ENCODE measurements at regions not wholly inside any gene's neighbourhood (a gene's known extent, or its start where the extent isn't known, plus 50 kb on each side); places are given as distances from the start of the nearest gene placed in this dataset.

DNA sequence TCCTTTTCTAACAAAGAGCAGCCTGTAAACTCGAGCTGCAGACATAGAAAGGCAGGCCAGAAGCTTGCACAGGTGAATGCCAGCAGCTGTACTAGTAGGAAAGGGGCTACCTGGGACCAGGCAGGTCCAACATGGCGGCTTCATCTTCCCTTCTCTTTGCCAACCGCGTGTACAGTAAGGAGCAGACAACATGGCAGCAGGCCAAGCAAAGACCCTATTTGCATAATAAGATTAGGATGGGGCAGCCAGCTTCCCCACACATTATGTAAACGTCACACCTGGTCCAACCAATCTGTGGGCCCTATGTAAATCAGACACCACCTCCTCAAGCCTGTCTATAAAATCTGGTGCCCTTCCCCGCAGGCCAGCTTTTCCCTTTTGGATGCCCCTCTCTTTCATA, 1186.5 kb upstream of the AUTS2 start:
- H3K27me3 ChIP-seq (replicated peaks; ENCODE audit: control insufficient read depth, insufficient read depth, low read length): no peaks in the 10 kb centered on the region
- no peaks in the 10 kb centered on the region for H3K36me3 ChIP-seq (ENCODE audit: control insufficient read depth, insufficient read depth, low read length)
- TF ChIP-seq CTCF (IDR thresholded peaks at IDR 0.05; ENCODE audit: insufficient read depth, low read length, poor library complexity, severe bottlenecking): no peak
- no peak overlapping the region for H3K4me3 ChIP-seq (replicated peaks; ENCODE audit: low read depth, low read length)
- no peak for DNase-seq (ENCODE audit: extremely low read depth, insufficient read length)

GRCh38 chr7:68414631-68415425, 1183.4 kb upstream of the AUTS2 start:
- no peak overlapping the region for H3K4me3 ChIP-seq (replicated peaks; ENCODE audit: low read depth, low read length)
- TF ChIP-seq CTCF (IDR thresholded peaks at IDR 0.05; ENCODE audit: insufficient read depth, low read length, poor library complexity, severe bottlenecking): no peak
- H3K27me3 ChIP-seq (replicated peaks; ENCODE audit: control insufficient read depth, insufficient read depth, low read length): no peaks in the 10 kb centered on the region
- DNase-seq (ENCODE audit: extremely low read depth, insufficient read length): no peak
- no peaks in the 10 kb centered on the region for H3K36me3 ChIP-seq (ENCODE audit: control insufficient read depth, insufficient read depth, low read length)

GRCh38 chr7:68417002-68417401, 1181.3 kb upstream of the AUTS2 start:
- Histone ChIP-seq H3K27me3 (replicated peaks; ENCODE audit: control insufficient read depth, insufficient read depth, low read length) (no peaks in the 10 kb centered on the region), H3K36me3 (ENCODE audit: control insufficient read depth, insufficient read depth, low read length) (no peaks in the 10 kb centered on the region), H3K4me3 (replicated peaks; ENCODE audit: low read depth, low read length) (no peak overlapping the region)
- TF ChIP-seq CTCF (IDR thresholded peaks at IDR 0.05; ENCODE audit: insufficient read depth, low read length, poor library complexity, severe bottlenecking): no peak
- no peak for DNase-seq (ENCODE audit: extremely low read depth, insufficient read length)

GRCh38 chr7:68417659-68418058, 1180.6 kb upstream of the AUTS2 start:
- H3K36me3 ChIP-seq (ENCODE audit: control insufficient read depth, insufficient read depth, low read length): no peaks in the 10 kb centered on the region
- no peak for TF ChIP-seq CTCF (IDR thresholded peaks at IDR 0.05; ENCODE audit: insufficient read depth, low read length, poor library complexity, severe bottlenecking)
- no peaks in the 10 kb centered on the region for H3K27me3 ChIP-seq (replicated peaks; ENCODE audit: control insufficient read depth, insufficient read depth, low read length)
- H3K4me3 ChIP-seq (replicated peaks; ENCODE audit: low read depth, low read length): no peak overlapping the region
- DNase-seq (ENCODE audit: extremely low read depth, insufficient read length): no peak

GRCh38 chr7:68420342-68421192, 1177.7 kb upstream of the AUTS2 start:
- DNase-seq (ENCODE audit: extremely low read depth, insufficient read length): no peak
- no peaks in the 10 kb centered on the region for H3K27me3 ChIP-seq (replicated peaks; ENCODE audit: control insufficient read depth, insufficient read depth, low read length)
- no peak overlapping the region for H3K4me3 ChIP-seq (replicated peaks; ENCODE audit: low read depth, low read length)
- H3K36me3 ChIP-seq (ENCODE audit: control insufficient read depth, insufficient read depth, low read length): no peaks in the 10 kb centered on the region
- no peak for TF ChIP-seq CTCF (IDR thresholded peaks at IDR 0.05; ENCODE audit: insufficient read depth, low read length, poor library complexity, severe bottlenecking)

Data from GM06990 (cell line).